ENCODE measurements at regions not wholly inside any gene's neighbourhood (a gene's known extent, or its start where the extent isn't known, plus 50 kb on each side); places are given as distances from the start of the nearest gene placed in this dataset.

- TF ChIP-seq, protein P1, sequence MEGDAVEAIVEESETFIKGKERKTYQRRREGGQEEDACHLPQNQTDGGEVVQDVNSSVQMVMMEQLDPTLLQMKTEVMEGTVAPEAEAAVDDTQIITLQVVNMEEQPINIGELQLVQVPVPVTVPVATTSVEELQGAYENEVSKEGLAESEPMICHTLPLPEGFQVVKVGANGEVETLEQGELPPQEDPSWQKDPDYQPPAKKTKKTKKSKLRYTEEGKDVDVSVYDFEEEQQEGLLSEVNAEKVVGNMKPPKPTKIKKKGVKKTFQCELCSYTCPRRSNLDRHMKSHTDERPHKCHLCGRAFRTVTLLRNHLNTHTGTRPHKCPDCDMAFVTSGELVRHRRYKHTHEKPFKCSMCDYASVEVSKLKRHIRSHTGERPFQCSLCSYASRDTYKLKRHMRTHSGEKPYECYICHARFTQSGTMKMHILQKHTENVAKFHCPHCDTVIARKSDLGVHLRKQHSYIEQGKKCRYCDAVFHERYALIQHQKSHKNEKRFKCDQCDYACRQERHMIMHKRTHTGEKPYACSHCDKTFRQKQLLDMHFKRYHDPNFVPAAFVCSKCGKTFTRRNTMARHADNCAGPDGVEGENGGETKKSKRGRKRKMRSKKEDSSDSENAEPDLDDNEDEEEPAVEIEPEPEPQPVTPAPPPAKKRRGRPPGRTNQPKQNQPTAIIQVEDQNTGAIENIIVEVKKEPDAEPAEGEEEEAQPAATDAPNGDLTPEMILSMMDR (IDR thresholded peaks at IDR 0.05), result no peak
- TF ChIP-seq POLR2A (IDR thresholded peaks at IDR 0.05), result no peak
Measured at GRCh38 chr10:36303896-36304295, 661.8 kb upstream of the FZD8 start.

GRCh38 chr10:36302086-36302485, 660.0 kb upstream of the FZD8 start:
- intact Hi-C loops (cut with DNase I), result no loop called here
- H3K36me3 ChIP-seq, result no peaks in the 10 kb centered on the region

More at GRCh38 chr10:36303896-36304295, 661.8 kb upstream of the FZD8 start:
- H3K27me3 ChIP-seq, result no peaks in the 10 kb centered on the region
- intact Hi-C loops (cut with DNase I), result no loop called here
- no peak for DNase-seq
- no peaks in the 10 kb centered on the region for H3K36me3 ChIP-seq
- H3K9me3 ChIP-seq, result no peaks in the 10 kb centered on the region
- H3K4me1 ChIP-seq, result no peaks in the 10 kb centered on the region
- no peak overlapping the region for H3K27ac ChIP-seq
- H3K4me3 ChIP-seq, result no peak overlapping the region

DNA sequence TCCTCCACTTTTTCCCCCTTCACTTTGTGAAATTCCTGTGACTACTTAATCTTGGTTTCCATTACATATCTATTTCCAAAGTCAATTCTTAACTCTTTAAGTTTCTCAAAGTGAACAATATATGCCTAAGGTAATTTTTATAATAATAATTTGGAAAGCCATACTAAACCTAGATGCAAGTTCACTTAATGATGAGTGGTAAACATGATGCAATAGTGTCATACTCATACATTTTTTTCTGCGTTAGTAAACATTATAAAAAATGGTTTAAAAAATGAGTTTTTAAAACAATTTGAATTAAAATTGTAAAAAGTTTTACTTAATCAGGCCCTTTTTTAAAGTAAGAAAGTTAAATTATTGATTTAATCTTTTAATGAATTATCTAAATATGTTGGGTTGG, 659.4 kb upstream of the FZD8 start:
- Histone ChIP-seq H3K4me1 (no peaks in the 10 kb centered on the region), H3K4me3 (no peak overlapping the region), H3K27me3 (no peaks in the 10 kb centered on the region), H3K9me3 (no peaks in the 10 kb centered on the region), H3K27ac (no peak overlapping the region), H3K36me3 (no peaks in the 10 kb centered on the region)
- TF ChIP-seq POLR2A (IDR thresholded peaks at IDR 0.05), result no peak
- TF ChIP-seq, protein P1 (IDR thresholded peaks at IDR 0.05), result no peak
- 88 to 92% methylated on average over 1 of the region's 1 CpG for WGBS, 2 donors
- no peak for DNase-seq
- intact Hi-C loops (cut with DNase I), result no loop called here

More at GRCh38 chr10:36302086-36302485, 660.0 kb upstream of the FZD8 start:
- H3K4me1 ChIP-seq, result no peaks in the 10 kb centered on the region
- no peak overlapping the region for H3K27ac ChIP-seq
- no peaks in the 10 kb centered on the region for H3K27me3 ChIP-seq
- DNase-seq, result no peak
- H3K4me3 ChIP-seq, result no peak overlapping the region
- TF ChIP-seq, protein P1 (IDR thresholded peaks at IDR 0.05), result no peak
- TF ChIP-seq POLR2A (IDR thresholded peaks at IDR 0.05), result no peak
- H3K9me3 ChIP-seq, result no peaks in the 10 kb centered on the region
- WGBS, 2 donors, result 66 to 79% methylated on average over 2 of the region's 2 CpGs

DNA sequence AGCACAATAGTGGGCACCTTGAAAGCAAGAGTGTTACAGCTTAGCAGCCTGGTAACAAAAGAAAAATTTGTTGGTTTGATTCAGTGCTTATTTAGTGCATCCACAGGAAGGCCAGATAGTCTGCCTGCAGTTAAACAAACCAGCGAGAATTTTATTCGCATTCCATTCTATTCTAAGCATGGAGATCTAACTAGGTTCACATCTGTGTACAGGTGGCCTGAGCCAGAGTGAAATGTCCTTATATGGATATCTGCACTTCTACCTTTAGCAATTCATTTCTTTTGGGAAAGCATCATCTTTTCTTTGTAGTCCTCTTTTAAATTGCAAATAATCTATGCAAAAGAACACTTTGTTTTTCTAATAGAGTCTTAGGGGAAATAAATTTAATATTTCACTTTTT, 659.0 kb upstream of the FZD8 start:
- WGBS, 2 donors, result 73 to 76% methylated on average over 2 of the region's 2 CpGs
- H3K4me1 ChIP-seq, result no peaks in the 10 kb centered on the region
- intact Hi-C loops (cut with DNase I), result no loop called here
- TF ChIP-seq POLR2A (IDR thresholded peaks at IDR 0.05), result no peak
- TF ChIP-seq, protein P1 (IDR thresholded peaks at IDR 0.05), result no peak
- no peak overlapping the region for H3K27ac ChIP-seq
- no peaks in the 10 kb centered on the region for H3K36me3 ChIP-seq
- DNase-seq, result no peak
- H3K27me3 ChIP-seq, result no peaks in the 10 kb centered on the region
- no peak overlapping the region for H3K4me3 ChIP-seq
- H3K9me3 ChIP-seq, result no peaks in the 10 kb centered on the region

DNA sequence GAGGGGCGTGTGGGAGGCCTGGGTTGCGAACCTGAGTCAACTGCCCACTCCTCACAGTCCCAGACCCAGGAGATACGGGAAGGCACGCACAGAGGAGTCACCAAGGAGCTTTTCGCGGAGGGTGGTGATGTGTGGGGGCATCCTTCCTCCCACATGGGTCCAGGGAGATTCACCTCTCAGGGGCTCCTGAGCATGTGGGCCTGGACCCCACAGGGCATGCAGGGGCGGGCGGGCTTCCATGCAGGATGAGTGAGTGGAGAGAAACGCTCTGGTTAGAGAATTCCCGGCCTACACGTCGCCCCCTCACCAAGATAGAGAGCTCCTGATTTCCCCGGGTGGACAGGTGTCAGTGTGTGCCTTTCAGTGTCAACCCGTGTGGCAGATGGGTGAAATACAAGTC, 641.7 kb upstream of the FZD8 start:
- Histone ChIP-seq H3K27me3 (no peaks in the 10 kb centered on the region), H3K4me3 (no peak overlapping the region), H3K36me3 (no peaks in the 10 kb centered on the region), H3K27ac (no peak overlapping the region), H3K9me3 (peaks cover 0 to 20% (median 0%) of the 10 kb centered on the region in 3 donors), H3K4me1 (no peaks in the 10 kb centered on the region)
- DNase-seq, result no peak
- 83 to 87% methylated on average over 10 of the region's 14 CpGs for WGBS, 2 donors
- no peak for TF ChIP-seq POLR2A (IDR thresholded peaks at IDR 0.05)
- TF ChIP-seq, protein P1 (IDR thresholded peaks at IDR 0.05), result no peak
- intact Hi-C loops (cut with DNase I), result no loop called here
